OCI-LY3 (cell line): ENCODE measurements at regions not wholly inside any gene's neighbourhood (a gene's known extent, or its start where the extent isn't known, plus 50 kb on each side); places are given as distances from the start of the nearest gene placed in this dataset.
"Not testable (repeated sequence)": the region's sequence is repeated elsewhere in the genome, so short reads cannot be mapped to it uniquely, and the experiment has no call there.

Experiments used
- H2AFZ ChIP-seq: fragments of 200-600, 300-600 bp; shearing (Covaris generic); 2 replicates; pipeline ENCODE4 v1.6.0; 2014; ENCODE audit warnings: antibody characterized with exemption, low read depth, low read length
- H3K27ac ChIP-seq: fragments of 200-600, 300-600 bp; sonication (generic); 2 replicates; pipeline ENCODE4 v1.5.1; 2014; ENCODE audit warnings: mild to moderate bottlenecking, low read length, moderate library complexity, mixed read lengths
- H3K27me3 ChIP-seq: fragments of 200-600, 300-600 bp; sonication (generic); 2 replicates; pipeline ENCODE4 v1.6.1; 2014; ENCODE audit warnings: low read depth, low read length, mixed read lengths
- H3K36me3 ChIP-seq: fragments of 200-600, 300-600 bp; sonication (generic); replicated peaks from 2 replicates; pipeline ENCODE3; 2014; ENCODE audit warnings: low read depth, low read length, mixed read lengths
- H3K4me1 ChIP-seq: fragments of 300-600, 200-600 bp; sonication (generic); 2 replicates; pipeline ENCODE4 v1.6.1; 2014; ENCODE audit warnings: low read length, mixed read lengths
- H3K4me2 ChIP-seq: fragments of 200-600, 300-600 bp; sonication (generic); 2 replicates; pipeline ENCODE4 v1.6.1; 2014; ENCODE audit warnings: low read length, mixed read lengths
- H3K4me3 ChIP-seq: fragments of 300-600, 200-600 bp; sonication (generic); 2 replicates; pipeline ENCODE4 v1.5.1; 2014; ENCODE audit warnings: antibody characterized with exemption, mild to moderate bottlenecking, low read length, moderate library complexity
- H3K79me2 ChIP-seq: fragments of 300-600, 200-600 bp; shearing (Covaris generic); 2 replicates; pipeline ENCODE4 v1.6.1; 2014; ENCODE audit warnings: mild to moderate bottlenecking, low read length, mixed read lengths
- H3K9ac ChIP-seq: fragments of 300-600, 200-600 bp; shearing (Covaris generic); 2 replicates; pipeline ENCODE4 v1.6.0; 2014; ENCODE audit warnings: mild to moderate bottlenecking, low read length, moderate library complexity
- H3K9me3 ChIP-seq: fragments of 200-600, 300-600 bp; shearing (Covaris generic); 2 replicates; pipeline ENCODE4 v1.6.1; 2014; ENCODE audit warnings: low read length, mixed read lengths; ENCODE audit not compliant: insufficient read depth
- H4K20me1 ChIP-seq: fragments of 200-600, 300-600 bp; sonication (generic); 2 replicates; pipeline ENCODE4 v1.6.1; 2016; ENCODE audit warnings: low read length, mixed read lengths; ENCODE audit not compliant: insufficient read depth
- EZH2phosphoT487 ChIP-seq: fragments of 200-600 bp; shearing (Covaris generic); IDR thresholded peaks from 2 replicates; pipeline ENCODE4 v1.6.1; 2018; ENCODE audit warnings: antibody characterized with exemption, mixed run types, low read depth
- TF ChIP-seq, protein P1 (sequence below): fragments of 200-600, 300-600 bp; sonication (generic); IDR thresholded peaks from 2 replicates; pipeline ENCODE4 v1.5.1; 2014; ENCODE audit warnings: antibody characterized with exemption, low read length, low read depth

DNA sequence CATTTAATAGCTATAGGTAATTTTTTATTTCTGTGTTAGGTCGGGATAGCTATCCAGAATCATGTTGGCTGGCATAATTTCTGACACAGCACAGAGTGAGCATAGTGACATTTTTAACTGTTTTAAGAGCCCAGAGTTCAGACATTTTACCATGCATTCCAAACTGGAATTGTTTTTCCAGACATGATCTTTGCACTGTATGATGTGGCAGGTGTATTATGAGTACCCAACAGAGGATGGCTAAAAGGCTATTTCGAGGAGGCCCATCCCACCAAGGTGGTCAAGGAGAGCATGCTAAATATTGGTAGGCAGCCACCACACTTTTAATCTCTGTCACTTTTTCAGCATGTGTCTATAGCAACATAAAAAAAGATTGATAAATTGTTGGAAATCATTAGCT lies 137.3 kb upstream of the ST6GALNAC5 start:
- Histone ChIP-seq H3K4me1 (no peaks in the 10 kb centered on the region), H3K27me3 (no peaks in the 10 kb centered on the region), H3K79me2 (no peaks in the 10 kb centered on the region), H3K4me3 (no peak overlapping the region), H4K20me1 (no peaks in the 10 kb centered on the region), H3K27ac (no peak overlapping the region), H3K9me3 (no peaks in the 10 kb centered on the region), H3K4me2 (no peak overlapping the region), H2AFZ (no peak overlapping the region), H3K36me3 (no peaks in the 10 kb centered on the region), H3K9ac (no peak overlapping the region)
- no peak for TF ChIP-seq EZH2phosphoT487
- TF ChIP-seq, protein P1, sequence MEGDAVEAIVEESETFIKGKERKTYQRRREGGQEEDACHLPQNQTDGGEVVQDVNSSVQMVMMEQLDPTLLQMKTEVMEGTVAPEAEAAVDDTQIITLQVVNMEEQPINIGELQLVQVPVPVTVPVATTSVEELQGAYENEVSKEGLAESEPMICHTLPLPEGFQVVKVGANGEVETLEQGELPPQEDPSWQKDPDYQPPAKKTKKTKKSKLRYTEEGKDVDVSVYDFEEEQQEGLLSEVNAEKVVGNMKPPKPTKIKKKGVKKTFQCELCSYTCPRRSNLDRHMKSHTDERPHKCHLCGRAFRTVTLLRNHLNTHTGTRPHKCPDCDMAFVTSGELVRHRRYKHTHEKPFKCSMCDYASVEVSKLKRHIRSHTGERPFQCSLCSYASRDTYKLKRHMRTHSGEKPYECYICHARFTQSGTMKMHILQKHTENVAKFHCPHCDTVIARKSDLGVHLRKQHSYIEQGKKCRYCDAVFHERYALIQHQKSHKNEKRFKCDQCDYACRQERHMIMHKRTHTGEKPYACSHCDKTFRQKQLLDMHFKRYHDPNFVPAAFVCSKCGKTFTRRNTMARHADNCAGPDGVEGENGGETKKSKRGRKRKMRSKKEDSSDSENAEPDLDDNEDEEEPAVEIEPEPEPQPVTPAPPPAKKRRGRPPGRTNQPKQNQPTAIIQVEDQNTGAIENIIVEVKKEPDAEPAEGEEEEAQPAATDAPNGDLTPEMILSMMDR, result no peak

DNA sequence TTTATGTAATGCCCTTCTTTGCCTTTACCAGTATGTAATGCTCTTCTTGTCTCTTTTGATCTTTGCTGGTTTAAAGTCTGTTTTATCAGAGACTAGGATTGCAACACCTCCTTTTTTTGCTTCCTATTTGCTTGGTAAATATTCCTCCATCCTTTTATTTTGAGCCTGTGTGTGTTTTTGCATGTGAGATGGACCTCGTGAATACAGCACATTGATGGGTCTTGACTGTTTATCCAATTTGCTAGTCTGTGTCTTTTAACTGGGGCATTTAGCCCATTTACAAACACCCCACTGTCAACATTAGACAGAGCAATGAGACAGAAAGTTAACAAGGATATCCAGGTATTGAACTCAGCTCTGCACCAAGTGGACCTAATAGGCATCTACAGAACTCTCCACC lies 128.9 kb upstream of the ST6GALNAC5 start:
- H3K9ac ChIP-seq, H3K27ac ChIP-seq, H3K4me3 ChIP-seq, H2AFZ ChIP-seq, H3K4me1 ChIP-seq, H3K4me2 ChIP-seq, H3K79me2 ChIP-seq, H3K36me3 ChIP-seq, H3K27me3 ChIP-seq, H4K20me1 ChIP-seq, H3K9me3 ChIP-seq: not testable (repeated sequence)

DNA sequence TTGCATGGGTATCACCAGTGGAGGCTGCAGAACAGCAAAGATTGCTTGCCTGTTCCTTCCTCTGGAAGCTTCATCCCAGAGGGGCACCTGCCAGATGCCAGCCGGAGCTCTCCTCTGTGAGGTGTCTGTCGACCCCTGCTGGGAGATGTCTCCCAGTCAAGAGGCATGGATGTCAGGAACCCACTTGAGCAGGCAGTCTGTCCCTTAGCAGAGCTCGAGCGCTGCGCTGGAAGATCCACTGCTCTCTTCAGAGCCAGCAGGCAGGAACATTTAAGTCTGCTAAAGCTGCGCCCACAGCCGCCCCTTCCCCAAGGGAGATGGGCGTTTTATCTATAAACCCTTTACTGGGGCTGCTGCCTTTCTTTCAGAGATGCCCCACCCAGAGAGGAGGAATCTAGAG lies 126.3 kb upstream of the ST6GALNAC5 start:
- not testable (repeated sequence) for H3K9ac ChIP-seq, H3K4me3 ChIP-seq, H3K4me2 ChIP-seq, H3K4me1 ChIP-seq, H3K9me3 ChIP-seq, H3K27me3 ChIP-seq, H2AFZ ChIP-seq, H3K36me3 ChIP-seq, H4K20me1 ChIP-seq, H3K27ac ChIP-seq, H3K79me2 ChIP-seq

DNA sequence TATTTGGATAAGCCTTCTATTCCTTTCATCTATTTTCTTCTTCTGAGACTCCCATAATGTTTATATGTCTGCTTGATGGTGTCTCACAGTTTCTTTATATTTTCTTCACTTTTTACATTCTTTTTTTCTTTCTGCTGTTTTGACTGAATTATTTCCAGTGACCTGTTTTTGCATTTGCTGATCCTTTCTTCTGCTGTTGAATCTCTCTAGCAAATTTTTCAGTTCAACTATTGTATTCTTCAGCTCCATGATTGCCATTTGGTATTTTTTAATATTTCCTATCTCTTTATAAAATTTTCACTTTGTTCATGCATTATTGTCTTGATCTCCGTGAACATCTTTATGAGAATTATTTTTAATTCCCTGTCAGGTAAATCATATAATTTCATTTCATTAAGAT lies 122.3 kb upstream of the ST6GALNAC5 start:
- Histone ChIP-seq H3K79me2 (no peaks in the 10 kb centered on the region), H2AFZ (no peak overlapping the region), H3K4me3 (no peak overlapping the region), H3K9ac (no peak overlapping the region), H4K20me1 (no peaks in the 10 kb centered on the region), H3K27ac (no peak overlapping the region), H3K27me3 (no peaks in the 10 kb centered on the region), H3K4me1 (no peaks in the 10 kb centered on the region), H3K9me3 (peaks cover 8% of the 10 kb centered on the region; the same call in 1 of the 2 replicates), H3K4me2 (no peak overlapping the region), H3K36me3 (no peaks in the 10 kb centered on the region)
- TF ChIP-seq EZH2phosphoT487, result no peak
- TF ChIP-seq, protein P1, result no peak

DNA sequence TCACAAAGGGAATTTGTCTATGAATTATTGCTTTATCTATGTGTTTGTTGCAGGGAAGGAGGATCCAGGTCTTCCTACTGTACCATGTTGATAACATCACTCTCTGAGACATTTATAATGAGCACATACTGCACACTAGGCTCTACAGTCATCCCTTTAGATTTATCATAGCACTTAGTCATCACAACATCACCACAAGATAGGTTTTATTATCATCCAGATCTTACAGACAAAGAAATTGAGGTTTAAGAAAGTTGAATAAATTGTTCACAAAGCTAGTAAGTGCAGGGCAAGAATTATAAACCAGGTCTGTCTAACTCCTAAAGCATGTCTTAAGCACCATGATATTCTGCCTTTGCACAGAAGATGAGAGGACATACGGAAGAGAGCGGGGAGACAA lies 121.1 kb upstream of the ST6GALNAC5 start:
- H3K4me3 ChIP-seq, result no peak overlapping the region
- peaks cover 8% of the 10 kb centered on the region; the same call in 1 of the 2 replicates for H3K9me3 ChIP-seq
- TF ChIP-seq, protein P1, result no peak
- no peak for TF ChIP-seq EZH2phosphoT487
- no peak overlapping the region for H3K27ac ChIP-seq
- H2AFZ ChIP-seq, result no peak overlapping the region
- no peaks in the 10 kb centered on the region for H4K20me1 ChIP-seq
- H3K79me2 ChIP-seq, result no peaks in the 10 kb centered on the region
- no peaks in the 10 kb centered on the region for H3K36me3 ChIP-seq
- no peak overlapping the region for H3K4me2 ChIP-seq
- no peaks in the 10 kb centered on the region for H3K4me1 ChIP-seq
- H3K27me3 ChIP-seq, result no peaks in the 10 kb centered on the region
- H3K9ac ChIP-seq, result no peak overlapping the region
